B cell (primary cell): ENCODE measurements at regions not wholly inside any gene's neighbourhood (a gene's known extent, or its start where the extent isn't known, plus 50 kb on each side); places are given as distances from the start of the nearest gene placed in this dataset.

ENCODE experiments used
- ATAC-seq: fragments of 200-7000 bp; cut with Tn5 transposase; one replicate; pipeline ENCODE4 v1.10.0; 2021; ENCODE audit warnings: low read depth, mild to moderate bottlenecking, moderate number of reproducible peaks, moderate library complexity
- CTCF ChIA-PET: fragments of 350-600 bp; sonication (Branson Sonifier 250); formaldehyde crosslinking; loops from one replicate; lab custom pipeline; 2021; ENCODE audit warnings: antibody characterized with exemption, inconsistent platforms; lab: Charles Lee
- POLR2A ChIA-PET: fragments of 350-600 bp; sonication (Branson Sonifier 250); formaldehyde crosslinking; loops from one replicate; lab custom pipeline; 2021; ENCODE audit warnings: antibody characterized with exemption; lab: Charles Lee
- DNase-seq: peaks from one replicate; pipeline ENCODE4 v3.0.0; 2013
- H2AFZ ChIP-seq: 2 replicates; pipeline ENCODE4 v1.6.1; 2012; ENCODE audit warnings: mild to moderate bottlenecking, low read depth, low read length; ENCODE audit not compliant: insufficient read depth, poor library complexity, severe bottlenecking
- H3K27ac ChIP-seq, 2 donors: 1 replicate in 1 of 2; 2 replicates in 1 of 2; pipeline ENCODE4 v1.5.1; 2012 to 2013; ENCODE audit warnings: low read length in 2 of 2, mild to moderate bottlenecking in 2 of 2, moderate library complexity in 1 of 2
- H3K27me3 ChIP-seq, 4 experiments: fragments of 200-600 bp in 1 of 4; sonication (generic) in 1 of 4; replicated peaks in 1 of 4; 1 replicate in 2 of 4; 2 replicates in 2 of 4; pipeline versions ENCODE4 v1.6.1 to v1.7.0; 2013 to 2016; ENCODE audit warnings: low read length in 3 of 4, mild to moderate bottlenecking in 2 of 4, mixed read lengths in 1 of 4, moderate library complexity in 1 of 4; ENCODE audit not compliant: insufficient read depth in 4 of 4, control insufficient read depth in 3 of 4; ENCODE audit errors: control extremely low read depth in 1 of 4
- H3K36me3 ChIP-seq, 2 experiments: replicated peaks in 1 of 2; 1 replicate in 1 of 2; 2 replicates in 1 of 2; pipeline versions ENCODE4 v1.6.1 to v1.7.1; 2013; ENCODE audit warnings: low read length in 1 of 2; ENCODE audit not compliant: insufficient read depth in 2 of 2, control insufficient read depth in 1 of 2; ENCODE audit errors: control extremely low read depth in 1 of 2, extremely low read depth in 1 of 2
- H3K4me1 ChIP-seq, 2 donors: fragments of 200-600 bp in 1 of 2; sonication (generic) in 1 of 2; 1 replicate in 1 of 2; 2 replicates in 1 of 2; pipeline versions ENCODE4 v1.5.1 to v1.6.1; 2013 to 2017; ENCODE audit warnings: low read length in 2 of 2; ENCODE audit not compliant: control insufficient read depth in 2 of 2, insufficient read depth in 2 of 2
- H3K4me2 ChIP-seq: replicated peaks from 2 replicates; pipeline ENCODE3; 2012; ENCODE audit warnings: mild to moderate bottlenecking, low read depth, low read length; ENCODE audit not compliant: poor library complexity, severe bottlenecking
- H3K4me3 ChIP-seq, 5 experiments: fragments of 200-600 bp in 1 of 5; sonication (generic) in 1 of 5; 1 replicate in 3 of 5; 2 replicates in 2 of 5; pipeline versions ENCODE4 v1.5.1 to v1.7.0; 2011 to 2016; ENCODE audit warnings: low read length in 4 of 5, mild to moderate bottlenecking in 4 of 5, low read depth in 2 of 5, control low read depth in 1 of 5, moderate library complexity in 1 of 5; ENCODE audit not compliant: insufficient read depth in 1 of 5; ENCODE audit errors: control extremely low read depth in 1 of 5, extremely low read depth in 1 of 5
- H3K79me2 ChIP-seq: fragments of 200-600 bp; sonication (generic); one replicate; pipeline ENCODE4 v1.6.0; 2016; ENCODE audit warnings: low read length; ENCODE audit not compliant: control insufficient read depth, insufficient read depth
- H3K9ac ChIP-seq: fragments of 200-600 bp; sonication (generic); 2 replicates; pipeline ENCODE4 v1.6.1; 2017; ENCODE audit warnings: mild to moderate bottlenecking, low read length, moderate library complexity
- H3K9me3 ChIP-seq, 3 donors: one replicate each; pipeline versions ENCODE4 v1.6.1 to v1.7.1; 2013; ENCODE audit warnings: low read length in 2 of 3; ENCODE audit not compliant: control insufficient read depth in 2 of 3, insufficient read depth in 1 of 3; ENCODE audit errors: control extremely low read depth in 1 of 3
- H4K20me1 ChIP-seq: 2 replicates; pipeline ENCODE4 v1.6.0; 2012; ENCODE audit warnings: mild to moderate bottlenecking, low read length; ENCODE audit not compliant: insufficient read depth, control insufficient read depth, poor library complexity, severe bottlenecking
- H3K27ac Mint-ChIP-seq: one replicate; pipeline ENCODE4 v1.8.0; 2021; ENCODE audit warnings: mixed read lengths
- H3K27me3 Mint-ChIP-seq: one replicate; pipeline ENCODE4 v1.8.0; 2021; ENCODE audit warnings: mixed read lengths
- H3K4me1 Mint-ChIP-seq: one replicate; pipeline ENCODE4 v1.8.0; 2021; ENCODE audit warnings: mixed read lengths
- H3K4me3 Mint-ChIP-seq: one replicate; pipeline ENCODE4 v1.8.0; 2021; ENCODE audit warnings: mixed read lengths
- H3K9me3 Mint-ChIP-seq: one replicate; pipeline ENCODE4 v1.8.0; 2022; ENCODE audit warnings: mixed read lengths; ENCODE audit not compliant: insufficient read depth
- EZH2 ChIP-seq: IDR thresholded peaks from 2 replicates; pipeline ENCODE4 v1.6.1; 2012; ENCODE audit warnings: borderline replicate concordance, low read depth, mild to moderate bottlenecking, moderate library complexity, low read length; ENCODE audit not compliant: insufficient read depth, poor library complexity, severe bottlenecking
- WGBS: methylation state at CpG from one replicate; pipeline ENCODE4 v1.1.5; 2013; ENCODE audit warnings: missing lambda C conversion rate; ENCODE audit not compliant: insufficient coverage; 5-methylcytosine and 5-hydroxymethylcytosine counted together
- intact Hi-C: fragments of 100-400 bp; cut with micrococcal nuclease; formaldehyde crosslinking; loops from one replicate; pipeline ENCODE4 v1.10.0; 2022
- TF ChIP-seq, protein P1 (sequence below): fragments of 200-600 bp; IDR thresholded peaks from one replicate; pipeline ENCODE4 v1.8.0; 2022; ENCODE audit warnings: antibody characterized with exemption, mild to moderate bottlenecking

DNA sequence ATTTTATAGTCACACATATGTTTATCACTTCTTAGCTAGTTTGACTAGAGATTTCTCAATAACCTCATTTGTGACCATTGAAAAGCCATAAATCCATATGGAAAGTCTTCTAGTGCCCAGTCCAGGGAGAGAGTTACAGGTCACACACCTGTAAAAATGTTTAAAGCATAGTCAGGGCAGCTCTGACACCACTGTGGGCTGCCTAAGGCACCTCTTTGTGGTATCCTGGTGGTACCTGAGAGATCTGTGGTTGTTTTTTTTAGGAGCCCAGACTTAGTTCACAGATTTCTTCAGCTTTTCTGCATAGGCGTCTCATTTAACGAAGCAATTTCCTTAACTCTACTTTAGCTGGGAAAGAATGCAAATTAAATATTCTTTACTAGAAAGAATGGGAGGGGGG lies 186.6 kb downstream of the CENPW start:
- Histone ChIP-seq H2AFZ (no peak overlapping the region), H4K20me1 (no peaks in the 10 kb centered on the region), H3K36me3 (no peaks in the 10 kb centered on the region), H3K4me1 (no peaks in the 10 kb centered on the region), H3K4me3 (no peak overlapping the region), H3K9ac (no peak overlapping the region), H3K79me2 (no peaks in the 10 kb centered on the region), H3K27me3 (no peaks in the 10 kb centered on the region), H3K27ac (no peak overlapping the region), H3K4me2 (no peak overlapping the region), H3K9me3 (no peaks in the 10 kb centered on the region)
- Mint-ChIP-seq H3K9me3 (no peaks in the 10 kb centered on the region), H3K27me3 (no peaks in the 10 kb centered on the region), H3K27ac (no peak overlapping the region), H3K4me3 (no peak overlapping the region), H3K4me1 (no peaks in the 10 kb centered on the region)
- WGBS = no CpG with 5 or more reads among the region's 2 CpGs
- DNase-seq (no peak), ATAC-seq (no peak)
- TF ChIP-seq, protein P1, sequence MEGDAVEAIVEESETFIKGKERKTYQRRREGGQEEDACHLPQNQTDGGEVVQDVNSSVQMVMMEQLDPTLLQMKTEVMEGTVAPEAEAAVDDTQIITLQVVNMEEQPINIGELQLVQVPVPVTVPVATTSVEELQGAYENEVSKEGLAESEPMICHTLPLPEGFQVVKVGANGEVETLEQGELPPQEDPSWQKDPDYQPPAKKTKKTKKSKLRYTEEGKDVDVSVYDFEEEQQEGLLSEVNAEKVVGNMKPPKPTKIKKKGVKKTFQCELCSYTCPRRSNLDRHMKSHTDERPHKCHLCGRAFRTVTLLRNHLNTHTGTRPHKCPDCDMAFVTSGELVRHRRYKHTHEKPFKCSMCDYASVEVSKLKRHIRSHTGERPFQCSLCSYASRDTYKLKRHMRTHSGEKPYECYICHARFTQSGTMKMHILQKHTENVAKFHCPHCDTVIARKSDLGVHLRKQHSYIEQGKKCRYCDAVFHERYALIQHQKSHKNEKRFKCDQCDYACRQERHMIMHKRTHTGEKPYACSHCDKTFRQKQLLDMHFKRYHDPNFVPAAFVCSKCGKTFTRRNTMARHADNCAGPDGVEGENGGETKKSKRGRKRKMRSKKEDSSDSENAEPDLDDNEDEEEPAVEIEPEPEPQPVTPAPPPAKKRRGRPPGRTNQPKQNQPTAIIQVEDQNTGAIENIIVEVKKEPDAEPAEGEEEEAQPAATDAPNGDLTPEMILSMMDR = no peak
- TF ChIP-seq EZH2 = no peak
- ChIA-PET CTCF (no interaction called here), POLR2A (no interaction called here)
- intact Hi-C loops = no loop called here

DNA sequence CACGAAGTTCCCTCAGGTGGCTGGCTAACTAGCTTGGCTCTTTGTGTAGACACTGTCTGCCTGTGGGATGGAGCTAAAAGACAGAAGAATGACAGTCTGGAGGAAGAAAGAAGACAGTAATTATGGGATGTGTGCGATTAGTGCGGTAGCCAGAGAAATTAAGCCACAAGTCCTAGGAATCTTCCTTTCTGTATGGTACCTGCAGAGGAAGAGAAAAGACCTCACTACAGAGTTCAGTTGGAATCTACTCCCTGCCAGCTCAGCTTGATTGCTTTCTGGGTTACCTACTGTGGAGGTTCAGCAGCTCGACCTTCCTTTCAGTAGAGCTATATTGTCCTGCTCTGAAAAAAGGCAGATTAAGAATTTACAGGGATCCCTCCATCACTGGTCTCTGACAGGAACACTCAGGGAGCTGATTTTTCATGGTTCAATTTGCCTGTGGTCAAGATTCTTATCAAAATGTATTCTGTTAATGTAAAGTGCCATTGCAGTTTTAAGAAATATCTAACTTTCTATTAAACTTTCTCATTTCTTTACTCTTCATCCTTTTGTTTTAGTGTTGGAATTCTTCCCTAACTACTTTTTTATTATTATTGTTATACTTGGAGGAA lies 187.2 kb downstream of the CENPW start:
- no peaks in the 10 kb centered on the region for H3K27me3 ChIP-seq
- Mint-ChIP-seq H3K9me3 (no peaks in the 10 kb centered on the region), H3K4me1 (no peaks in the 10 kb centered on the region), H3K27me3 (no peaks in the 10 kb centered on the region), H3K4me3 (no peak overlapping the region), H3K27ac (no peak overlapping the region)
- no peak overlapping the region for H3K4me2 ChIP-seq
- intact Hi-C loops = no loop called here
- H3K36me3 ChIP-seq = no peaks in the 10 kb centered on the region
- H3K4me3 ChIP-seq = no peak overlapping the region
- H3K9me3 ChIP-seq = no peaks in the 10 kb centered on the region
- H3K79me2 ChIP-seq = no peaks in the 10 kb centered on the region
- H2AFZ ChIP-seq = no peak overlapping the region
- TF ChIP-seq, protein P1 = no peak
- TF ChIP-seq EZH2 = no peak
- no peak overlapping the region for H3K27ac ChIP-seq
- H4K20me1 ChIP-seq = no peaks in the 10 kb centered on the region
- H3K4me1 ChIP-seq = no peaks in the 10 kb centered on the region
- no peak overlapping the region for H3K9ac ChIP-seq
- POLR2A ChIA-PET = no interaction called here
- WGBS = 64% methylated on average over 4 of the region's 4 CpGs
- DNase-seq (no peak), ATAC-seq (no peak)
- CTCF ChIA-PET = no interaction called here
